NCI-H1105 (cell line): ENCODE measurements at regions not wholly inside any gene's neighbourhood (a gene's known extent, or its start where the extent isn't known, plus 50 kb on each side); places are given as distances from the start of the nearest gene placed in this dataset.
"Not testable (repeated sequence)": the region's sequence is repeated elsewhere in the genome, so short reads cannot be mapped to it uniquely, and the experiment has no call there.

Experiments used
- DNase-seq: peaks from one replicate; lab custom pipeline; 2025; lab: John Stamatoyannopoulos, UW

GRCh38 chr20:10109641-10110040 lies 74.9 kb downstream of the ANKEF1 start:
- no peak for DNase-seq

DNA sequence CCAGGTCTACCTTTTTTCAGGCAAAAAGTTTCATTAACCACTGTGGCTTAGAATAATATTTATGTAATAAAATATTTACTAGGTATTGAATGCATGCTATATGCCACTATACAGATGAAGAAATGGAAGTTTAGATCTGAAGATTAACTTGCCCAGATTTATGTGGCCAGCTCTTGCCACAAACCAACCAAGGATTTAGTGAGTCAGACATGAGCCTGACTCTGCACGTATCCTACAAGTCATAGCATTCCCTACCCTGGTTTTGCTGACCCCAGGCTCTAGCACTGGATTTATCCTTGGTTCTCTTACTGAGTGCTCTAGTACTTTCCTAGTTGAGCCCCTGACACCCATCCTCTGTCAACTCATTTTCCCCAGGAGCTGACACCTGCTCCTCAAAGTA lies 75.4 kb downstream of the ANKEF1 start:
- DNase-seq = no peak

DNA sequence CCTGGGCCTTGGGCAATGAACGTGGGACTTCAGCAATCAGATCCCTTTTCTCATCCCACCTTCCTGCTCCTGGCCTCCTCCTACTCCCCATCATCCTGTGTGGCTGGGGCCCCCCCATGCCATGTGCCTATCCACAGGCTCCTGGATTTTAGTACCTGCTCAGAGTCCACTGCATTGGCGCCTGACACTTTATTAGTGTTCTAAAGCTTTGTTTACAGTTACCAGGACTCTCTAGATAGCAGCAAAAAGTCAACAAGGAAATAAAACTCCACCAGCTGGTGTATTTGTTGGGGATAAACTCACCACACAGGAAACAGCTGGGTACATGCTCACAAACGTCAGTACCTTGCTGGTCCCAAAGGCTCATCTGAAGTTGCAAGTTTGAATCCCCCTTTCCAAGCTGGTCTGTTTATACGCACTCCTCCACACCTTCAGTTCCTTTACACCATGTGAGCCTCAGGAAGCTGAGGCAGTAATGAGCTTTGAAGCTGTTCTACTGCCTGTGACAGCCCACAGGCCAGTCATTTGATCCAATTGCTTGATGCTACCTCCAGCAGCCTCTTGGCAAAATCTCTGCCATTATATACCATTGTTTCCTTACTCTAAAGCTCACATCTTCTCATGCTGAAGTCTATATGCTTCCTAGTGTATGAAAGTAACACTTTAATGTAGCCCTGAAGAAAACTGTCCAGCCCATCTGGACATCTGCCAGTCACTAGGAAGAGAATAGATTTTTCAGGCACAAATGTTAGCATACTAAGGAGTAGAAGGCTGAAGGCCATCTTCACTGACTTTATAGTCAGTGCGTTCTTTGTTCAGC lies 76.6 kb downstream of the ANKEF1 start:
- DNase-seq = no peak

DNA sequence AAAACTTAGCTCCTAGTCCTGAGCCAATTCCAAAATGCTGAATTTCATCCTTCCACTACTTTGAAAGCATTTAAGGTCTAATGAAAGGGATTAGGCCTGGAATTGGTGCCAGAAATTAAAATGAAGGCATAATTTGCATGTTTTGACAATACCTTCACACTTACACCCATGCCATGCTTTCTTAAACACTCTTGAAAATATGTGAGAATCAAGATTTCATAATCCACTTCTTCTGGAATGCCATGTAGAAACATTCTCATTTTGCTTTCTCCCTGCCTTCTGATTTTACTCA lies 77.1 kb downstream of the ANKEF1 start:
- no peak for DNase-seq

GRCh38 chr20:10113746-10114145 lies 79.0 kb downstream of the ANKEF1 start:
- no peak for DNase-seq

DNA sequence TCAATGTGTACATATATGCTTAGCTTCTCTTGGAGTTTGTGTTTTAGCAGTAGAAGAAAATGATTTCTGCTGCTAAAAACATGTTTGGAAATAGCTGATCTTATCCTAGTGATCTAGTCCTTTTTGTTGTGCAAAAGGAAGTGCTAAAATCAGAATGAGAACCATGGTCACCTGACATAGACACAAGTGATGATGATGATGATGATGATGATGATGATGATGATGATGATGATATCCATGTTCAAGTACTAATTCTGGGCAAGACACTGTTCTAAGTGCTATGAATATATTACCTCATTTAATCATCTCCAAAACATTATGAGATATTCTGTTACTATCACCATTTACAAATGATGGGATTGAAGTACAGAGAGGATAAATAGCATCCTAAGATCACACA lies 79.8 kb downstream of the ANKEF1 start:
- no peak for DNase-seq

- DNase-seq = no peak
Observed at GRCh38 chr20:10115021-10115420, 80.2 kb downstream of the ANKEF1 start.

DNA sequence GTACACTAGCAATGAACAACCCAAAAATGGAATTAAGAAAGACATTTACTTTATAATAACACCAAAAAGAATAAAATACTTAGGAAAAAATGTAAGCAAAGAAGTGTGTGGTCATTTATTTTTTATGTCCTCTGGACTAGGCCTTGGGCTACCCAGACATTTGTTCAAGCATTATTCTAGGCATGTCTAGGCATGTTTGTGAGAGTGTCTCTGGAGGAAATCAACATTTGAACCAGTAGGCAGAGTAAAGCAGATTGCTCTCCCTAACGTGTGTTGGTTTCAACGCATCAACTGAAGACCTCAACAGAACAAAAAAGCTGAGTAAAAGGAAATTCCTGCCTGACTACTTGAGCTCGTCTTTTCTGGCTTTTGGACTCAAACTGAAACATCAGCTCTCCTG lies 84.5 kb downstream of the ANKEF1 start:
- DNase-seq = no peak

- not testable (repeated sequence) for DNase-seq
Observed at GRCh38 chr20:10124883-10125282, 90.1 kb downstream of the ANKEF1 start.

GRCh38 chr20:10125757-10126156 lies 91.0 kb downstream of the ANKEF1 start:
- no peak for DNase-seq

GRCh38 chr20:10129749-10130148 lies 88.9 kb upstream of the SNAP25 start:
- DNase-seq = no peak

DNA sequence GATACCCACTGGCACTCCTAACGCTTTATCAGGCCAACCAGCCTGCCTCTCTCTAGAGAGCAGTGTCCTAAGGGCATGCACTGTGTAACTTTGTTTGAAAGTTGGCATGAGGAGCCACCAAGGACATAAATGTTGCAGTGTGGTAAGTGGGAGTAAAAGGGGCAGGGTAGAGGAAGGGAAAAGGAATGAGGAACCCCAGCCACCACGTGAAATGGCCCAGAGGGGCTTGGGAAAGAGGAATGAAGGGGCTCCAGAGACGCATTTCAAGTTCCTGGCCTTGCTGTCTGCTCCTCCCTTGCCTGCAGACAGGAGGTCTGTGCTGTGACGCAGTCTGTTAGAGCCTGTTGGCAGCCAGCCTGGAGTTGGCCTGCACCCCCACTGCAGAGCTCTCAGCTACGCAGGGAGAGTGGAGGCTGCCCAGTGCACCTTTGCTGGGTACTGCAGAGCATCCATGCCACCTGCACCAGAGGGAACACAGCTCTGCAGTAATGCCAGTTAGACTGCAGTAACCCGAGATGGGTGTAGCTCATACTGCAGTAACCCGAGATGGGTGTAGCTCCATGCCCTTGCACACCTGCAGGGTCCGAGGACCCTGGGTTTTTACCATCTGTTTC lies 86.8 kb upstream of the SNAP25 start:
- peak; percentile 86 for DNase-seq

DNA sequence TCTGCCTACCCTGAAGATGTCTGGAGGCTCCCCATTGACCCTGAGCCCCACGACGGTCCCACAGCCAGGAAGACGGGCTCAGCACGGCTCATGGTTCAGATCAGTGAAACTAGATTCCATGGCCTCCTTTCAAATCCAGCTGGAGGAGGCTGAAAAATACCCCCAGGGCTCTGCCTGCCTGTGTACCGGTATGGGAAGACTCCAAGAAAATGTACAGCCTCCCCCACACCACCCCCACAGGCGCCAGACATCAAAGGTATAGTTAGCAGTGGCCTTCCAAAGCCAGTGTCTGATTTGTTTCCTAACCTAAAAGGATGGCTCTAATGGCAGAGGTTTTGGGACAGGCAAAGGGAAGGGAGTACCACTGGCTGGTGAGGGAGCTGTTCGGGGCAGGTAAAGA lies 86.2 kb upstream of the SNAP25 start:
- no peak for DNase-seq

DNA sequence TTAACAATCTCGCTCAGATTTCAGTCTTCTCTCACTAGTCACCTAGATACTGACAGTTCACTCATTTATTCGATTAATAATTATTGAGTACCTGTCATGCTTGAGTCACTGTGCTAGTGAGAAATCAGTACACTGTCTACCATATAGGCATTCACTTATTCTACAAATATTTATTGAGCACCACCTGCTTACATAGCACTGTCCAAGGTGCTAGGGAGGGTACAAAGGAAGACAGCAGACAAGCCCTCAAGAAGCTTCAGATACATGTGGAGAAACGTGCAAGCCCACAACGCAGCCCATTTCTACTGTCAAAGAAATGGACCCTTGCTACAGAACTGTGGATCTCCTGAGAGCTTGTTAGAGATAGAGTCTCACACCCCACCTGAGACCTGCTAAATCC lies 85.1 kb upstream of the SNAP25 start:
- no peak for DNase-seq

DNA sequence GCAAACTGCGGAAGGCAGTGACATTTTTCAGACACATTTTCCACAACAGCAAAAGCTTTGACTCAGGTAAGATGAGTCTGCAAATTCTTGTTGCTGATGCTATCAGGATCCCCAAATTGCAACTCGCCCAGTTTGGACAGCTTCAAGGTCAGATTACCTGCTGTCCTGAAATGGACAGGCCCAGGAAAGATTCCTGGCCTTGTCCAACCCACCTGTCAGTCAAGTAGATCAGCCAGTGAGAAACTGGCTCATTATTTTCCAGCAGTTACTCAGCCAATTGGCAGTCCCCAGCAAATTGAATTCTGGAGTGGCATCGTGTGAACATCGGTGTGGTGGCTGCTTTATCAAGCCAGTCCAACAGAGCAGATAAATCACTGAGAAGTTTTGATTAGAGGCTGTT lies 84.5 kb upstream of the SNAP25 start:
- DNase-seq = no peak

- no peak for DNase-seq
Observed at GRCh38 chr20:10135438-10135837, 83.2 kb upstream of the SNAP25 start.

DNA sequence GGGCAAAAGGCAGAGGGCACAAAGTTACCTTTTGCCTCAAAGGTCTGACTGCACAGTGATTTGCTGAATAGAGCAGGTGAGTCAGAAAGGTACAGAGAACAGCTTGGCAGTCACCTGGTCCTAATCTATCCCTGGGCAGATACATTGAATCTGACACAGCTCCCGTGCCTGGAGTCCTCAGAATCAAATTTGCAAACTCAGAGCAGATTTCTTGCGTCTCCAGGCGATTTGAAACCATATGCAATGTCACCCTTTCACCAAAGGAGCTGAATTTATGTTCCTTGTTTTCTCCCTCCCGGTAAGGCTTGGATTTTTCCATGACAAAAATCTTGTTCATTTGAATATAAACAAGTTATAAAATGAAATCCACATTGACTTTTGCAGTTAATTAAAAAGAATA lies 81.6 kb upstream of the SNAP25 start:
- no peak for DNase-seq

DNA sequence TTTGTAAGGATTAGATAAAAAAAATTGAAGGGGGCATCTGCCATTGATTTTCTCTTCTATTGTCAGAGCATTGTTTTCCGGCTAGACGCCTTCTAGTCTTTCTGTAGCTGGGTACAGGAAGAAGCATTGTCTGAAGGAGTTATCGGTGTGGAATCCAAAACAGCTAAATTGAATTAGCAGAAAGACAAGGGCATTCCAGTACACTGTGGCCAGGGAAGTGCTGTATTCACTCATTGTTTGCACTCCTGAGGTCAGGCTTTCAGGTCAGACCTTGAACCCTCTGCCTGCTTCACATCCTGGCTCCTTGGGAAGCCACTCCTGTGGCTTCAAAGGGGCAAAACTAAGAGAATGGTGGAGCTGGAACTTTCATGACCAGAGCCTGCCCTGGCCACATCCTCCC lies 81.1 kb upstream of the SNAP25 start:
- DNase-seq = no peak

- no peak for DNase-seq
Observed at GRCh38 chr20:10157549-10157948, 61.1 kb upstream of the SNAP25 start.

GRCh38 chr20:10167040-10167439 lies 51.6 kb upstream of the SNAP25 start:
- no peak for DNase-seq

DNA sequence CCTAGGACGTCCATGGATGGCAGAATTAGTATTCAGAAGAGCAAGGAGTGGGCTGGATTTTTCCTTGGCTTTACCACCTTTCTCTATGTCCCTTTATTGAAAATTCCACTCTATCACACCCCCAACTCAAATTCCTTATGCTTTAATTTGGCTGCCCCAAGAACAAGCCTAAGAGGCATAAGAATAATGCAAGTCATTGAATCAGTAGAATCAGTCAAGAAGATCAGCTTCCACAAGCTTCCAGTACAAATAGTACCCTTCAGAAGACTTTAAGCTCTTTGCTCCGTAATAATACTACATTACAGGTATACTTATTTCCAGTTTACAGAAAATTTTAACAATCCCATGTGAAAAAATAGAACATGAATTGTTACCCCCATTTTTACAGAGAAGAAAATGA lies 51.0 kb upstream of the SNAP25 start:
- DNase-seq = no peak
